Fibroblast of skin of left biceps (primary cell): ENCODE measurements at regions not wholly inside any gene's neighbourhood (a gene's known extent, or its start where the extent isn't known, plus 50 kb on each side); places are given as distances from the start of the nearest gene placed in this dataset.

Experiments used
- DNase-seq, 2 experiments: peaks; one replicate each; pipeline ENCODE4 v3.0.0-alpha.2; 2013; ENCODE audit warnings: low read depth in 2 of 2

GRCh38 chr10:69740126-69740525 is 61.6 kb upstream of the COL13A1 start:
- DNase-seq = no peak

DNA sequence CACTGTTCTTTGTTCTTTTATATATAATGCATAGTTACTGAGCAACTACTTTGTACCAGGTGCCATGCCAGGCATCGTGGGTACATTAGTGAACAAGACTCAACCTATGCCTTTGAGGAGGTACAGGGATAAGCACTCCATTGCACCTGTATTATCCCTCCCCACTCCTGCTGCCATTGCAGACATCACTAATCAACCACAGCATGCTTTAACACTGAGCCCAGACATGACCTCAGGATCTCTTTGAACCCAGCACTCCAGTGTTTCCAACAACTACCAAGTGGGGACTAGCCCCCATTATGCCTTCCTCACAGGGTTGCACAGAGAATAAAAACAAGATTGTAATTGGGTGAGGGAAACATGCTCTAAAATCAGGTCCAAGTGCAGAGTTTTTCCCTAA is 60.5 kb upstream of the COL13A1 start:
- DNase-seq = no peak

- DNase-seq = no peak
Observed at GRCh38 chr10:69741671-69742355, 59.9 kb upstream of the COL13A1 start.

GRCh38 chr10:69742356-69742695 is 59.4 kb upstream of the COL13A1 start:
- DNase-seq = no peak

GRCh38 chr10:69742928-69743602 is 58.6 kb upstream of the COL13A1 start:
- DNase-seq = no peak

GRCh38 chr10:69744971-69745370 is 56.7 kb upstream of the COL13A1 start:
- DNase-seq = no peak

GRCh38 chr10:69745698-69746097 is 56.0 kb upstream of the COL13A1 start:
- no peak for DNase-seq

GRCh38 chr10:69747179-69747578 is 54.5 kb upstream of the COL13A1 start:
- DNase-seq = no peak

GRCh38 chr10:69748621-69749020 is 53.1 kb upstream of the COL13A1 start:
- DNase-seq = no peak

GRCh38 chr10:69749178-69750010 is 52.3 kb upstream of the COL13A1 start:
- peak in 1 of 2 experiments; percentile 12 for DNase-seq

DNA sequence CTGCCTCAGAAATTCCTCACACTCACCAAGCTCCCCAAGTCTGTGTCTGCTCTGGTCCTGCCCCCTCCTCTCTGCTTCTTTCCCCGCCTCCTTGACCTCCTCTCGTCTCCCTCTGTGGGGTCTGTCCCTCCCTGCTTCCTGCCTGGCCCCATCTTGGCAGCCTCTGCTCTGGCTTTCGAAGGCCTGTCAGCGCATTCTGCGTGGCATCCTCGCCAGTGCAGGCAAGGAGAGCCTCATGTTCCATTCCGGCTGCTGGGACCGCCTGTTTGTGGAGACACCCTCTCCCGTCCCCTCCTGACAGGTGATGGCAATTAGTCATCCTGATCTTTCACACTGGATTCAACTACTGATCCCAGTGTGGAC is 51.7 kb upstream of the COL13A1 start:
- DNase-seq = no peak

DNA sequence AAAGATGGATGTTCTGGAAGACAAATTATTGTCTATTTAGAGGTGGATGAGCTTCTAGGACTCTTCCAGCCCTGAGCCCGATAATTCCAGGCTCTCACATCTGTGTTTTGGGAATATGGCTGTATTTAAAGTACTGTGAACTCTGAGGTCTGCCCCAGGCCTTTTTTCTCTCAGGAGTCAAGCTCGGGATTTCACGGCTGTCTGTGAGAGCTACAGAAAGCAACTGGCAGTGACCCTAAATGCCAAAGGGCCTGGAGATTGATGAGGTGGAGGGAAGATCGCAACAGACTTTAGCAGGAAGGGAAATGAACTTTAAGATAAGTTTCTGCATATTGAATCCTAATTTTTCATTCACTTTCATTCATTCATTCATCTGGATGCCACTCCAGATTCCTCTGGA is 51.0 kb upstream of the COL13A1 start:
- DNase-seq = no peak

GRCh38 chr10:69751214-69751613 is 50.5 kb upstream of the COL13A1 start:
- no peak for DNase-seq
